ENCODE measurements at regions not wholly inside any gene's neighbourhood (a gene's known extent, or its start where the extent isn't known, plus 50 kb on each side); places are given as distances from the start of the nearest gene placed in this dataset.
A peak's percentile ranks its signal among the peaks of the same experiment; 100 is the strongest.

DNA sequence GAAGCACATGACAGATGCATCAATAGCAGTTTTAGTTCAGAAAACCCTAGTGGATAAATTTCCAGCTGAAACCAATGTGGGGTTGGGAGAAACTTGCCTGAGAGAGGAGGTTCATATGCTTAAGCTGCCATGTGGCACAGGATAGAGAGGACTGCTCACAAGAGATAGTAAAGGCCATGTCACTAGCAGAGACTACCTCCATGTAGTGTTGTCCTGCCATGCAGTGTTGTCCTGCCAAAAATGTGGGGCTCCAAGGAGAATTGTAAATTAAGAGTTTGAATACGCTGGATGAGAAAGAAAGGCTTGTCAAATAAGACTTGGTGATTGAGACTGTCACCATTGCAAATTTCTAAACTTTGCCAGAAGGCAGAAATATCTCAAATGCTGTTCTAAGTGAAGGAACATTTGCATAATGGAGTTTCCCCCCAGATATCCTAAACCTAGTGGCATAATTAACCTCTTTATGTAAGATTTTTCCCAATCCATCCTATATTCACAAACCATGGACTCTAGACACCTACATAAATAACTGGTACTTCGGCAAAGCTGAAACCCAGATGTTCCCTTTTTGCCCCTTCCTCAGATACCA, 938.3 kb upstream of the ALCAM start:
- Histone ChIP-seq H3K27ac (no peak overlapping the region), H3K4me3 (no peak overlapping the region), H3K9me3 (peaks cover 0 to 4% (median 0%) of the 10 kb centered on the region in 4 donors), H3K27me3 (no peaks in the 10 kb centered on the region), H3K36me3 (no peaks in the 10 kb centered on the region), H3K4me1 (peaks cover 0 to 4% (median 0%) of the 10 kb centered on the region in 4 donors)
- intact Hi-C loops (cut with DNase I): no loop called here
- no peak for DNase-seq
- no peak for TF ChIP-seq POLR2A (IDR thresholded peaks at IDR 0.05)
- TF ChIP-seq, protein P1, sequence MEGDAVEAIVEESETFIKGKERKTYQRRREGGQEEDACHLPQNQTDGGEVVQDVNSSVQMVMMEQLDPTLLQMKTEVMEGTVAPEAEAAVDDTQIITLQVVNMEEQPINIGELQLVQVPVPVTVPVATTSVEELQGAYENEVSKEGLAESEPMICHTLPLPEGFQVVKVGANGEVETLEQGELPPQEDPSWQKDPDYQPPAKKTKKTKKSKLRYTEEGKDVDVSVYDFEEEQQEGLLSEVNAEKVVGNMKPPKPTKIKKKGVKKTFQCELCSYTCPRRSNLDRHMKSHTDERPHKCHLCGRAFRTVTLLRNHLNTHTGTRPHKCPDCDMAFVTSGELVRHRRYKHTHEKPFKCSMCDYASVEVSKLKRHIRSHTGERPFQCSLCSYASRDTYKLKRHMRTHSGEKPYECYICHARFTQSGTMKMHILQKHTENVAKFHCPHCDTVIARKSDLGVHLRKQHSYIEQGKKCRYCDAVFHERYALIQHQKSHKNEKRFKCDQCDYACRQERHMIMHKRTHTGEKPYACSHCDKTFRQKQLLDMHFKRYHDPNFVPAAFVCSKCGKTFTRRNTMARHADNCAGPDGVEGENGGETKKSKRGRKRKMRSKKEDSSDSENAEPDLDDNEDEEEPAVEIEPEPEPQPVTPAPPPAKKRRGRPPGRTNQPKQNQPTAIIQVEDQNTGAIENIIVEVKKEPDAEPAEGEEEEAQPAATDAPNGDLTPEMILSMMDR (IDR thresholded peaks at IDR 0.05): no peak
- TF ChIP-seq EP300 (IDR thresholded peaks at IDR 0.05): no peak
- no peak for TF ChIP-seq POLR2AphosphoS5 (IDR thresholded peaks at IDR 0.05)
- WGBS, 2 donors: 72 to 83% methylated on average over 2 of the region's 2 CpGs

DNA sequence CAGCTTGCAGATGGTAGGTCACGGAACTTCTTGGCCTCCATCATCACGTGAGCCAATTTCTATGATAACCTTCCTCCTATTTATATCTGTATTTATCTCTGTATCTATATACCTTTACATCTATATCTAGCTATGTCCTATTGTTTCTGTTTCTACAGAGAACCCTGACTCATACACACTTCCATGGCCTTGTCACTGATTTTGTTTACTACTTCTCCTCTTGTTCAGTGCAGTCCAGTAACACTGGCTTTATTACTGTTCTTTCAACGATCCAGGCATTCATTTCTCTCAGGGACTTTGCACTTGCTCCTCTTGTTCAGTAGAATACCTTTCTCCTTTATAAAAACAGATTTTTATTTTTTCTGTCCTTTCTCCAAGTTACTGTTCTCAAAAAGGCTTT, 937.0 kb upstream of the ALCAM start:
- H3K36me3 ChIP-seq: no peaks in the 10 kb centered on the region
- no peak overlapping the region for H3K4me3 ChIP-seq
- no peak overlapping the region for H3K27ac ChIP-seq
- H3K4me1 ChIP-seq: peaks cover 0 to 4% (median 0%) of the 10 kb centered on the region in 4 donors
- TF ChIP-seq EP300 (IDR thresholded peaks at IDR 0.05) (no peak), POLR2A (IDR thresholded peaks at IDR 0.05) (no peak), POLR2AphosphoS5 (IDR thresholded peaks at IDR 0.05) (no peak)
- TF ChIP-seq, protein P1 (IDR thresholded peaks at IDR 0.05): no peak
- DNase-seq: no peak
- WGBS, 2 donors: 70 to 78% methylated on average over 3 of the region's 3 CpGs
- no peaks in the 10 kb centered on the region for H3K27me3 ChIP-seq
- intact Hi-C loops (cut with DNase I): no loop called here
- H3K9me3 ChIP-seq: peaks cover 0 to 4% (median 0%) of the 10 kb centered on the region in 4 donors

DNA sequence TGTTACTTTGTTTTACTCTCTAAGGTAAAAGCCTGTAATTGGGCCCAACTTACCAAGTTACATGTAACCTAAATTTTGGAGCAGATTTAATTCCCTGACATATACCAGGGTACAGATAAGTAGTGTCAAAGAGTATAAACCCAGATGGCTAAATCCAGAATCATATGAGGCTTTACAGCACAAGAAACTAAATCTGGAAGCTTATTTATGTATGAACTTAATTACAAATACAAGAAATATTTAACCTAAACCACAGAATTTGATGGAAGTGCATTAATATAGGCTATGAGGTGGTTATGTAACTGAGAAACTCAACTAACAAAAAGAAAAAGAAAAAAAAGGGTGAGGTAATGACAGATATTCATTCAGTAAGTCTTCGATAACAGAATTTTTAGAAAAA, 930.2 kb upstream of the ALCAM start:
- peaks cover 0 to 19% (median 11%) of the 10 kb centered on the region in 4 donors for H3K4me1 ChIP-seq
- no peaks in the 10 kb centered on the region for H3K36me3 ChIP-seq
- H3K4me3 ChIP-seq: no peak overlapping the region
- WGBS, 2 donors: 92 to 93% methylated on average over 1 of the region's 1 CpG
- TF ChIP-seq, protein P1 (IDR thresholded peaks at IDR 0.05): no peak
- no peak for TF ChIP-seq EP300 (IDR thresholded peaks at IDR 0.05)
- TF ChIP-seq POLR2AphosphoS5 (IDR thresholded peaks at IDR 0.05): no peak
- TF ChIP-seq POLR2A (IDR thresholded peaks at IDR 0.05): no peak
- H3K27ac ChIP-seq: peak overlapping the region in 1 of 4 donors; percentile 43
- DNase-seq: no peak
- H3K9me3 ChIP-seq: peaks cover 0 to 4% (median 0%) of the 10 kb centered on the region in 4 donors
- intact Hi-C loops (cut with DNase I): no loop called here
- H3K27me3 ChIP-seq: no peaks in the 10 kb centered on the region

DNA sequence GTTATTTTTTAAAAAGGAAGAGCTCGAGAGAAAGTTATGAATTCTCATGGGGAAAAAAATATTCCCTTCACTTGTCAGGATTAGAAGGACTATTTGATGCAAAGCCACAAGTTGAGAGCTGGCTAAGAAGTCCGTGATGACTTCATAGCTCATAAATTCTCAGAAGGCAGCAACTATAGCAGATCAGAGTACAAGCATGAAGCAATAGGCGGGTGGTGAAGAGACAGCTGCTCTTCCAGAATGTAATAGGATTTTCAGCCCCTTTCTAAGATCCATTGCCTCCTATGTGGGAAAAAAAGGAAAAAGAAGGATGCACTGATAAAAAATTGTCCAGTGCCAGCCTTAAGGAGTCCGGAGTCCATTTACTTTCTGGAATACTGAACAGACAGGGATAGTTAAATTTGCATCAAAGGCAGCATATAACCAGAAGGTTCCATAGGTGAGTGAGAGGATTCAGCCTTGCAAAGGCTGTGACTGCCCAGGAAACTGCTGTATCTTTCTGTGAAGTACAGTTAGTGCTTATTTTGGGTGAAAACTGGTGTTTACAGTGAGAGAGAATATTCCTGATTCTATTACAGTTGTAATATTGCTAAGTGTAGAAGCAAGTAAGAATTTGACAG, 929.5 kb upstream of the ALCAM start:
- no peaks in the 10 kb centered on the region for H3K9me3 ChIP-seq
- no peak overlapping the region for H3K4me3 ChIP-seq
- TF ChIP-seq POLR2AphosphoS5 (IDR thresholded peaks at IDR 0.05): peak in 1 of 4 donors; percentile 29
- TF ChIP-seq, protein P1 (IDR thresholded peaks at IDR 0.05): no peak
- no peak for TF ChIP-seq EP300 (IDR thresholded peaks at IDR 0.05)
- H3K27ac ChIP-seq: peak overlapping the region in 3 of 4 donors; percentile 33 to 43 (median 43)
- WGBS, 2 donors: 36 to 58% methylated on average over 4 of the region's 4 CpGs
- peaks cover 0 to 19% (median 11%) of the 10 kb centered on the region in 4 donors for H3K4me1 ChIP-seq
- no peaks in the 10 kb centered on the region for H3K27me3 ChIP-seq
- no peak for DNase-seq
- intact Hi-C loops (cut with DNase I): no loop called here
- H3K36me3 ChIP-seq: no peaks in the 10 kb centered on the region

Measured in sigmoid colon (tissue), 6 donors.